ENCODE measurements at regions not wholly inside any gene's neighbourhood (a gene's known extent, or its start where the extent isn't known, plus 50 kb on each side); places are given as distances from the start of the nearest gene placed in this dataset.
A peak's percentile ranks its signal among the peaks of the same experiment; 100 is the strongest.

GRCh38 chr2:41772697-41773096 is 275.1 kb upstream of the PKDCC start:
- H3K27ac Mint-ChIP-seq: no peak overlapping the region
- no peaks in the 10 kb centered on the region for H3K27me3 ChIP-seq
- no peak overlapping the region for H3K4me3 Mint-ChIP-seq
- H3K9me3 ChIP-seq (ENCODE audit: low read depth): no peaks in the 10 kb centered on the region
- H3K9me3 Mint-ChIP-seq: peaks cover 8% of the 10 kb centered on the region
- no peaks in the 10 kb centered on the region for H3K79me2 ChIP-seq (ENCODE audit: low read depth)
- DNase-seq (ENCODE audit: low spot score): no peak
- H3K9ac ChIP-seq: no peak overlapping the region
- H3F3A ChIP-seq (ENCODE audit: low read depth): no peaks in the 10 kb centered on the region
- H3K36me3 ChIP-seq: no peaks in the 10 kb centered on the region
- TF ChIP-seq EZH2phosphoT487 (IDR thresholded peaks at IDR 0.05) (no peak), CTCF (IDR thresholded peaks at IDR 0.05) (no peak), EZH2 (IDR thresholded peaks at IDR 0.05) (no peak)
- H3K27me3 Mint-ChIP-seq (ENCODE audit: insufficient read depth, low read depth): no peaks in the 10 kb centered on the region
- H3K4me2 ChIP-seq: no peak overlapping the region
- H3K4me1 Mint-ChIP-seq: no peaks in the 10 kb centered on the region
- no peaks in the 10 kb centered on the region for H4K20me1 ChIP-seq (ENCODE audit: low read depth)
- no peak overlapping the region for H3K4me3 ChIP-seq
- H3K36me3 Mint-ChIP-seq: no peaks in the 10 kb centered on the region
- no peaks in the 10 kb centered on the region for H3K4me1 ChIP-seq
- H2AFZ ChIP-seq (replicated peaks): no peak overlapping the region
- H3K27ac ChIP-seq: no peak overlapping the region

- Histone ChIP-seq H3K4me3 (no peak overlapping the region), H4K20me1 (ENCODE audit: low read depth) (no peaks in the 10 kb centered on the region), H2AFZ (replicated peaks) (no peak overlapping the region)
These were observed 273.7 kb upstream of the PKDCC start for GRCh38 chr2:41774011-41774605.

GRCh38 chr2:41775366-41776025 is 272.3 kb upstream of the PKDCC start:
- H3K27me3 Mint-ChIP-seq (ENCODE audit: insufficient read depth, low read depth): no peaks in the 10 kb centered on the region
- no peak for TF ChIP-seq EZH2 (IDR thresholded peaks at IDR 0.05)
- no peak for TF ChIP-seq EZH2phosphoT487 (IDR thresholded peaks at IDR 0.05)
- TF ChIP-seq CTCF (IDR thresholded peaks at IDR 0.05): no peak
- H3K4me3 Mint-ChIP-seq: no peak overlapping the region
- no peak for DNase-seq (ENCODE audit: low spot score)
- Histone ChIP-seq H3K9ac (no peak overlapping the region), H3K27me3 (no peaks in the 10 kb centered on the region), H2AFZ (replicated peaks) (peak overlapping the region; percentile 9), H3K4me2 (no peak overlapping the region), H3K79me2 (ENCODE audit: low read depth) (no peaks in the 10 kb centered on the region), H3F3A (ENCODE audit: low read depth) (no peaks in the 10 kb centered on the region), H4K20me1 (ENCODE audit: low read depth) (no peaks in the 10 kb centered on the region), H3K4me3 (no peak overlapping the region), H3K27ac (no peak overlapping the region), H3K36me3 (no peaks in the 10 kb centered on the region), H3K4me1 (no peaks in the 10 kb centered on the region), H3K9me3 (ENCODE audit: low read depth) (no peaks in the 10 kb centered on the region)
- H3K36me3 Mint-ChIP-seq: no peaks in the 10 kb centered on the region
- H3K9me3 Mint-ChIP-seq: peaks cover 8% of the 10 kb centered on the region
- peaks cover 16% of the 10 kb centered on the region for H3K4me1 Mint-ChIP-seq
- H3K27ac Mint-ChIP-seq: no peak overlapping the region

More at GRCh38 chr2:41774011-41774605, 273.7 kb upstream of the PKDCC start:
- H3K27me3 Mint-ChIP-seq (ENCODE audit: insufficient read depth, low read depth): no peaks in the 10 kb centered on the region
- H3K4me2 ChIP-seq: no peak overlapping the region
- no peaks in the 10 kb centered on the region for H3K4me1 ChIP-seq
- H3K36me3 ChIP-seq: no peaks in the 10 kb centered on the region
- H3K9me3 Mint-ChIP-seq: peaks cover 8% of the 10 kb centered on the region
- H3K79me2 ChIP-seq (ENCODE audit: low read depth): no peaks in the 10 kb centered on the region
- H3K27me3 ChIP-seq: no peaks in the 10 kb centered on the region
- no peak for DNase-seq (ENCODE audit: low spot score)
- H3K36me3 Mint-ChIP-seq: no peaks in the 10 kb centered on the region
- H3K9me3 ChIP-seq (ENCODE audit: low read depth): no peaks in the 10 kb centered on the region
- H3F3A ChIP-seq (ENCODE audit: low read depth): no peaks in the 10 kb centered on the region
- peaks cover 2% of the 10 kb centered on the region for H3K4me1 Mint-ChIP-seq
- TF ChIP-seq CTCF (IDR thresholded peaks at IDR 0.05): no peak
- TF ChIP-seq EZH2phosphoT487 (IDR thresholded peaks at IDR 0.05): no peak
- no peak for TF ChIP-seq EZH2 (IDR thresholded peaks at IDR 0.05)
- H3K27ac ChIP-seq: no peak overlapping the region
- no peak overlapping the region for H3K4me3 Mint-ChIP-seq
- no peak overlapping the region for H3K9ac ChIP-seq
- H3K27ac Mint-ChIP-seq: no peak overlapping the region

Measured in neural progenitor cell (in vitro differentiated cells).